ENCODE measurements at regions not wholly inside any gene's neighbourhood (a gene's known extent, or its start where the extent isn't known, plus 50 kb on each side); places are given as distances from the start of the nearest gene placed in this dataset.

- in situ Hi-C loops (cut with MboI; ENCODE audit: low sequenced_read_pairs) = no loop called here
Observed at GRCh38 chr20:24738058-24738775, 210.9 kb upstream of the CST7 start.

DNA sequence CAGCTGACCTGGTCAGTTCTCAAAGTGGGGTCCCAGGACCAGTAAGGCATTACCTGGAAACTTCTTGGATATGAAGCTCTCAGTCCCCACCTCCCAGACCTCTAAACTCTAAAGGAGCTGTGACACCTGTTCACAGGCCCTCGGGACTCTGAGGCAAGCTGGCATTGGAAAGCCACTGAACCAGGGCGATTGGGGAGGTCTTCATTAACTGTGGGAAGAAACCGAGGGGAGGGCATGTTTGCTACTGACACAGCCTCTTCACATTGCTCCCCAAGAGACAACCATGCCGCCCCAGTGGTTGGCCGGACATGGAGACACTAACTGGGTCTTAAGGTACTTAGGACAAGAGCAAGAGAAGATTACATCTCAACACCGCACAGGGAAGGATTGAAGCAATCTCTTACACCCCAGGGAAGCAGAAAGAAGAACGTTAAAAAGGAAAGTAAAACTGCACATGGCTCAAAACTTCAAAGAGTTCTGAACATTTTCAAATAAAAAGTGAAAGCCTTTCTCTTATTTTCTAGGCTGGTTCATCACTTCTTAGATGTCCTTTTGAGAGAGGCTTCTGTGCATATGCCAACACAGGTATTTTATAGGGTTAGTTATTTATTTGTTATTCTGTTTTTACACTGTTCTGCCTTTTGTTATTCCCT, 210.0 kb upstream of the CST7 start:
- in situ Hi-C loops (cut with MboI; ENCODE audit: low sequenced_read_pairs) = no loop called here

GRCh38 chr20:24739746-24740145, 209.3 kb upstream of the CST7 start:
- in situ Hi-C loops (cut with MboI; ENCODE audit: low sequenced_read_pairs) = no loop called here

DNA sequence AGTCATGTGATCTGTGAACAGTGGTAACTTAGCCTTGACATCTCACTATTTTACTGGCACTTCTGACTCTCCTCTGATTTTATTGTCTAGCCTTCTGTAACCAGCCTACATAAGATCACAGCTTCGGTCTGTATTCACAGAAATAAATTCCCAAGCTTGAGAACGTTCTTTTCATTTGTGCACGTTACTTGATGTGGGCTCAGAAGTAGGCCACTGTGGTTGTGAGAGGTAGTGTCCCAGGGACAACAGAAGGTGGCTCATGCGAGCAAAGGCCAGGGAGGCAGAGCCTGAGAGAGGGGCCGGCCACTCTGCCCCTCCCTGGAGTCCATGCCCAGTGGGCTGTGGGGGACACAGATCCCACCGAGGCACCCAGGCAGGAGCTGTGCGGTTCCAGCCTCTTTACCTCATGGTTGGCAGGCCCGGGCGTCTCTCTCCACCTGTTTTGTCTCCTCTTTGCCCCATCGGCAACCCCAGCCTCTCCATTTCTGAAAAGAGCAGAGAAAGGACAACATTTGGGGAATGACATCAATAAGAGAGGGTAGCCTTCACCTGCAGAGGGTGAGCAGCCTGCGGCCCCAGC, 207.5 kb upstream of the CST7 start:
- in situ Hi-C loops (cut with MboI; ENCODE audit: low sequenced_read_pairs) = no loop called here

GRCh38 chr20:24742436-24742835, 206.6 kb upstream of the CST7 start:
- in situ Hi-C loops (cut with MboI; ENCODE audit: low sequenced_read_pairs) = no loop called here

- in situ Hi-C loops (cut with MboI; ENCODE audit: low sequenced_read_pairs) = no loop called here
Observed at GRCh38 chr20:24742989-24743388, 206.1 kb upstream of the CST7 start.

DNA sequence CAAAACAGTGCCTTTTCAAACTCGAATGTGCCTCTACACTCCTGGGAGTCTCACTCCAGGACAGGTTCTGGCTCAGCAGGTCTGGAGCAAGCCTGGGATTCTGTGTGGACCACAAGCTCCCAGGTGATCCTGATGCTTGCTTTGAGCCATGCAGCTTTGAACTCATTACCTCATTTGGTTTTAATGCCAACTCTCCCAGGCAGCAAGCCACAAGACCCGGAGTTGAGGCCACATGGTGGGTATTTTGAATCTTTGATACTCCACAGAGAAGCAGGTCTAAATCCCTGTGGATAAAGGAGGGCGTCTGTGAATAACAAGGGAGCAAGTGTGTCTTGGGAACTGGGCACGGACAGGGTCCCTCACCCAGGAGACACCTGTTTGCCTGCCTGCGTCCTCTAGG, 205.4 kb upstream of the CST7 start:
- in situ Hi-C loops (cut with MboI; ENCODE audit: low sequenced_read_pairs) = no loop called here

- in situ Hi-C loops (cut with MboI; ENCODE audit: low sequenced_read_pairs) = no loop called here
Observed at GRCh38 chr20:24744747-24745146, 204.3 kb upstream of the CST7 start.

- in situ Hi-C loops (cut with MboI; ENCODE audit: low sequenced_read_pairs) = no loop called here
Observed at GRCh38 chr20:24745206-24745605, 203.9 kb upstream of the CST7 start.

GRCh38 chr20:24745617-24746350, 203.3 kb upstream of the CST7 start:
- in situ Hi-C loops (cut with MboI; ENCODE audit: low sequenced_read_pairs) = no loop called here

DNA sequence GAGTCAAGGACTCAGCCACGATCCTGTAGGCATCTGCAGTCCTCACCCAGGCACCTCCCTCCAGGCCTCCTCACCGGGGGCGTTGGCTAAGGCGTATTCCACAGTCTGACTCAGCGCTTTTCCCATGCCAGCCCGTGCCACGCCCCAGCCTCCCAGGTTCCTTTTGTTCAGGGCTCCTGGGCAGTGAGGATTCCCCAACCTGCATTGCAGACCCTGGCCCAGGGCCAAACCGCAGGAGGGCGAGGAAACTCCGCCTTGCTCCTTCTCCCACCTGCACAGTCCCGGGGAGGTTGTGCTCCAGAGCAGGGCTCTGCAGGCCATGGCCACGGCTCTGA, 202.8 kb upstream of the CST7 start:
- in situ Hi-C loops (cut with MboI; ENCODE audit: low sequenced_read_pairs) = no loop called here

DNA sequence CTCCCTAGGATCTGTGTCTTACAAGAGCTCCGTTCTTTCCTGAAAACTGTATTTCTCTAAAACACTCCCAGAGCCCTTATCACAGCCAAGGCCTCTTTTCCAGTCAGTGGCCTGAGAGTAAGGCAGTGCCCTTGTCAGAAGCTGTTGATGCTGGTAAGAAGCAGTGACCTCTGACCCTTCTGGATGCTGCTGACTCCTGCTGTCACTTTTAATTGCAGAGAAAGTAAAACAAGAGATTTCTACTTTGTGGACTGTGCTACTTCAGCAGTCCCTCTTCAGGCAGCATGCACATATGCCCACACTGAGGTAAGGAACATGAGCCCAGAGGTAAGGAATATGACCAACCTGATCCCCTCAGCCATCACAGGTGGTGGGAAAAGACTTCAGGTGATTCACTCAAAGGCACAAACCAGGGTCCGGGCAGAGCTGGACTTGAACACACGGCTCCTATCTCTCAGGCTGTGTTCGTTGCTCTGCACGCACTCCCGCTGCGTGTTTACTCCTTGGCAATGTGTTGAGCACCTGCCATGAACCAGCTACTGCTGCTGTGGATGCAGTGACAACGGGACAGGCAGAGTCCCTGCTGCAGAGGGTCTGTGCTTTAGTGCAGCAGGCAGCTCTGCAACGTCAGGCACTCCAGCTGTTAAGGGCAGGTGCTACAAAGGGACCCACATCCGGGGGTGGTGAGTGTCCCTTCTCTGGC, 201.9 kb upstream of the CST7 start:
- in situ Hi-C loops (cut with MboI; ENCODE audit: low sequenced_read_pairs) = no loop called here

- in situ Hi-C loops (cut with MboI; ENCODE audit: low sequenced_read_pairs) = no loop called here
Observed at GRCh38 chr20:24747881-24748595, 201.0 kb upstream of the CST7 start.

GRCh38 chr20:24751551-24751950, 197.5 kb upstream of the CST7 start:
- in situ Hi-C loops (cut with MboI; ENCODE audit: low sequenced_read_pairs) = no loop called here

DNA sequence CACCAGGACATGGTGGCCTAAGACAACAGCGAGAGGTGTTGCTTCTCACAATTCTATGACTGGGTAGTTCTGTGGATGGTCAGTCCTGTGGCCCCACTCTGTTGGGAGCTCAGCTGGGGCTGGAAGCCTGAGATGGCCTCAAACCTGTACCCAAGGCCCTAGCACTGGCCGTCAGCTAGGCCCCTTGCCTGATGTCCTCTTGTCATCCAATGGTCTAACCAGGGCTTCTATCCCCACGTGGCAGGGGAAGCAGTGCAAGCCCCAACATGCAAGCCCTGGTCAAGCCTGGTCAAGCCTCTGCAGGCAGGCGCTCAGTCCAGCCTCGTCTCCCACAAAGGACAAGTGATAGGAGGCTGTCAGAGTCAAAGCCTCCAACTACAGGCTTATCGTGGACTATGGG, 196.5 kb upstream of the CST7 start:
- in situ Hi-C loops (cut with MboI; ENCODE audit: low sequenced_read_pairs) = no loop called here

DNA sequence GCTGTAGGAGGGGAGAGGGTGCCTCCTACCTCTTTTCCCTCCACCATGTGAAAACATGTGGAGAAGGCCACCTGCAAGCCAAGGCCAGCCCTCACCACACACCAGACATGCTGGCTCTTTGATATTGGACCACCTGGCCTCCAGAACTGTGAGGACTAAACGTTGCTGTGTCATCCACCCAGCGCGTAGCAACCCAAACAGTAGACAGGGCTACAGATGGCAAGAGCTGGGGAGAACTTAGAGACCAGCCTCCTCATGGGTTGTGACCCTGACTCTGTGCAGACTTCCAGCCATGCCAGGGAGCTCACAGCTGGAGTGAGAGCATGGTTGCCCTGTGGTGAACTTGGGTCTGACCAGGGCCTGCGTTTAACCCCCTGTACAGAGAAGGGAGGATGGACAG, 195.9 kb upstream of the CST7 start:
- in situ Hi-C loops (cut with MboI; ENCODE audit: low sequenced_read_pairs) = no loop called here

- in situ Hi-C loops (cut with MboI; ENCODE audit: low sequenced_read_pairs) = no loop called here
Observed at GRCh38 chr20:24754691-24755090, 194.4 kb upstream of the CST7 start.

- in situ Hi-C loops (cut with MboI; ENCODE audit: low sequenced_read_pairs) = no loop called here
Observed at GRCh38 chr20:24755411-24755922, 193.6 kb upstream of the CST7 start.

GRCh38 chr20:24756292-24757025, 192.6 kb upstream of the CST7 start:
- in situ Hi-C loops (cut with MboI; ENCODE audit: low sequenced_read_pairs) = no loop called here
